Activated CD4-positive, alpha-beta T cell treated with anti-CD3 and anti-CD28 coated beads for 48 hours (primary cell): ENCODE measurements at regions not wholly inside any gene's neighbourhood (a gene's known extent, or its start where the extent isn't known, plus 50 kb on each side); places are given as distances from the start of the nearest gene placed in this dataset.

Source experiments
- DNase-seq: peaks from one replicate; pipeline ENCODE4 v3.0.0-alpha.2; 2020

GRCh38 chr3:109210501-109210900, 74.0 kb downstream of the C3orf85 start:
- DNase-seq, result no peak

GRCh38 chr3:109211941-109212340, 75.4 kb downstream of the C3orf85 start:
- no peak for DNase-seq

- DNase-seq, result no peak
Measured at GRCh38 chr3:109213321-109213720, 76.8 kb downstream of the C3orf85 start.

GRCh38 chr3:109224333-109224732, 87.8 kb downstream of the C3orf85 start:
- DNase-seq, result peak; percentile 14

- DNase-seq, result no peak
Measured at GRCh38 chr3:109225516-109225915, 89.0 kb downstream of the C3orf85 start.

- no peak for DNase-seq
Measured at GRCh38 chr3:109228391-109229080, 87.8 kb downstream of the DPPA2 start.

- no peak for DNase-seq
Measured at GRCh38 chr3:109229174-109229847, 87.0 kb downstream of the DPPA2 start.

- DNase-seq, result no peak
Measured at GRCh38 chr3:109234300-109234699, 82.0 kb downstream of the DPPA2 start.

GRCh38 chr3:109241459-109242186, 74.7 kb downstream of the DPPA2 start:
- no peak for DNase-seq

- no peak for DNase-seq
Measured at GRCh38 chr3:109242187-109242523, 74.2 kb downstream of the DPPA2 start.
